ENCODE measurements at regions not wholly inside any gene's neighbourhood (a gene's known extent, or its start where the extent isn't known, plus 50 kb on each side); places are given as distances from the start of the nearest gene placed in this dataset.

DNA sequence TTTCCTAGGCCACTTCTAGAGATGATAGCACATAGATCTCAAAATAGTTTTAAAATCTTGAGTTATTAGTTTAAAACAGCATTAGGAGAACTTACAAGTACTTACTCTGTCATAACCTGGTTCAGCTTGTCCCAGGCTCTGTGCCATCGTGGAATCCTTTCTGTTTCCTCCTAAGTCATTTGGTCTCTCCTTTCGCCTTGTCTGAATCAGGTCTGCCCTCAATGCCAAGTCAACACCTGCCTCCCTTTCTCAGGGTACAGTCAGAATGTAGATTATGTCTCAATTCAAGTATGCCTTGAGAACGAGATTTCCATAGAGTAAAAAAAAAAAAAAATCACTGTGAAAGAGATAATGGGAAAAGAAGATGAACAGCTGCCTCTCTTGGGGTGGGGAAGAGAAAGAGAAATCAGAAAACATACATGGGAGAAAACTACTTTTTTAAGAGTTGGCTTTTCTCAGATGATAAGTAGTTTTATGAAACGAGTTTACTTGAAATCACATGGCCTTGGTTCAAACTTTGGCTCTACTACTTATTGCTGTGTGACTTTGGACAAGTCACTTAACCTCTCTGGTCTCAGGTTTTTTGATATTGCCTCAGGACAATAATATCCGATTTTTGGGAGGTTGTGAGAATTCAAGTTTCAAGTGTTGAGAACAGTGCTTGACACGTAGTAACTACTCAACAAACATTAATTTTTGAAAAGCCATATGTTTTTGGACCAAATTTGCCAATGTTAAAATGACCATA lies 219.8 kb downstream of the SQOR start:
- no peak for DNase-seq
- peaks cover 0 to 5% (median 0%) of the 10 kb centered on the region in 5 experiments for H3K9me3 ChIP-seq (ENCODE audit: control extremely low read depth in 1 of 5, control insufficient read depth in 4 of 5, insufficient read depth in 2 of 5, low read depth in 1 of 5, low read length in 4 of 5)
- ChIA-PET POLR2A (no interaction called here), CTCF (no interaction called here)
- H3K27me3 ChIP-seq (replicated peaks in 2 of 5; ENCODE audit: control insufficient read depth in 4 of 5, insufficient read depth in 5 of 5, low read length in 4 of 5), result no peaks in the 10 kb centered on the region
- 93% methylated on average over 4 of the region's 6 CpGs for whole genome bisulfite sequencing (ENCODE audit: insufficient coverage)
- H3K27ac ChIP-seq (ENCODE audit: insufficient read depth in 1 of 2, low read depth in 1 of 2, low read length in 2 of 2, poor library complexity in 1 of 2, severe bottlenecking in 2 of 2), result no peak overlapping the region
- H3K4me1 ChIP-seq (ENCODE audit: control extremely low read depth in 1 of 4, control insufficient read depth in 4 of 4, insufficient read depth in 4 of 4, low read length in 3 of 4), result no peaks in the 10 kb centered on the region
- H3K36me3 ChIP-seq (ENCODE audit: control insufficient read depth in 4 of 4, insufficient read depth in 4 of 4, low read length in 3 of 4), result no peaks in the 10 kb centered on the region
- no peak overlapping the region for H3K4me3 ChIP-seq (ENCODE audit: control insufficient read depth in 1 of 7, extremely low read depth in 1 of 7, insufficient read depth in 4 of 7, low read depth in 2 of 7, low read length in 6 of 7)

- WGBS (ENCODE audit: insufficient coverage), result 60% methylated on average over 3 of the region's 4 CpGs
- Histone ChIP-seq H3K27ac (ENCODE audit: insufficient read depth in 1 of 2, low read depth in 1 of 2, low read length in 2 of 2, poor library complexity in 1 of 2, severe bottlenecking in 2 of 2) (no peak overlapping the region), H3K4me3 (ENCODE audit: control insufficient read depth in 1 of 7, extremely low read depth in 1 of 7, insufficient read depth in 4 of 7, low read depth in 2 of 7, low read length in 6 of 7) (no peak overlapping the region), H3K27me3 (replicated peaks in 2 of 5; ENCODE audit: control insufficient read depth in 4 of 5, insufficient read depth in 5 of 5, low read length in 4 of 5) (no peaks in the 10 kb centered on the region), H3K9me3 (ENCODE audit: control extremely low read depth in 1 of 5, control insufficient read depth in 4 of 5, insufficient read depth in 2 of 5, low read depth in 1 of 5, low read length in 4 of 5) (peaks cover 0 to 3% (median 0%) of the 10 kb centered on the region in 5 experiments), H3K36me3 (ENCODE audit: control insufficient read depth in 4 of 4, insufficient read depth in 4 of 4, low read length in 3 of 4) (no peaks in the 10 kb centered on the region), H3K4me1 (ENCODE audit: control extremely low read depth in 1 of 4, control insufficient read depth in 4 of 4, insufficient read depth in 4 of 4, low read length in 3 of 4) (no peaks in the 10 kb centered on the region)
- no peak for DNase-seq
- CTCF ChIA-PET, result no interaction called here
- POLR2A ChIA-PET, result no interaction called here
Measured at GRCh38 chr15:45855210-45855906, 220.5 kb downstream of the SQOR start.

GRCh38 chr15:45855907-45856579 lies 221.2 kb downstream of the SQOR start:
- Histone ChIP-seq H3K9me3 (ENCODE audit: control extremely low read depth in 1 of 5, control insufficient read depth in 4 of 5, insufficient read depth in 2 of 5, low read depth in 1 of 5, low read length in 4 of 5) (peaks cover 0 to 2% (median 0%) of the 10 kb centered on the region in 5 experiments), H3K4me3 (ENCODE audit: control insufficient read depth in 1 of 7, extremely low read depth in 1 of 7, insufficient read depth in 4 of 7, low read depth in 2 of 7, low read length in 6 of 7) (no peak overlapping the region), H3K27ac (ENCODE audit: insufficient read depth in 1 of 2, low read depth in 1 of 2, low read length in 2 of 2, poor library complexity in 1 of 2, severe bottlenecking in 2 of 2) (no peak overlapping the region), H3K27me3 (replicated peaks in 2 of 5; ENCODE audit: control insufficient read depth in 4 of 5, insufficient read depth in 5 of 5, low read length in 4 of 5) (no peaks in the 10 kb centered on the region), H3K36me3 (ENCODE audit: control insufficient read depth in 4 of 4, insufficient read depth in 4 of 4, low read length in 3 of 4) (no peaks in the 10 kb centered on the region), H3K4me1 (ENCODE audit: control extremely low read depth in 1 of 4, control insufficient read depth in 4 of 4, insufficient read depth in 4 of 4, low read length in 3 of 4) (no peaks in the 10 kb centered on the region)
- WGBS (ENCODE audit: insufficient coverage), result 100% methylated on average over 3 of the region's 4 CpGs
- ChIA-PET POLR2A (no interaction called here), CTCF (no interaction called here)
- DNase-seq, result no peak

DNA sequence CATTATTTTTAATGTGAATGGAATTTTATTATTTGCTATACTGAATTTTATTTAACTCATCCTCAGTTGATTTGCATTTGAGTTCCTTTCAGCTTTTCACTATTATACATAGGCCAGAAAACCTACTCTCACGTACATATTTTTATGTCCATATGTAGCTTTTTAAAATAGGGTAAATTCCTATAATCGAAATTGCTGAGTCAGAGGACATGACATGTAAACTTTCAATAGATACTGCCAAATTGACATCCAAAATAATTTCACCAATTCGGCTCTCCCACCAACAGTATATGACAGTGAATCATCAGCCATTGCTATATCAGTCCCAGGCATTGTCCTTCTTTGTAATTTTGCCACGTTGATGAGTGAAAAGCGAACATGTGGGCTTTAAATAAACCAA lies 222.5 kb downstream of the SQOR start:
- 89% methylated on average over 4 of the region's 5 CpGs for WGBS (ENCODE audit: insufficient coverage)
- ChIA-PET POLR2A (no interaction called here), CTCF (no interaction called here)
- no peaks in the 10 kb centered on the region for H3K27me3 ChIP-seq (replicated peaks in 2 of 5; ENCODE audit: control insufficient read depth in 4 of 5, insufficient read depth in 5 of 5, low read length in 4 of 5)
- H3K27ac ChIP-seq (ENCODE audit: insufficient read depth in 1 of 2, low read depth in 1 of 2, low read length in 2 of 2, poor library complexity in 1 of 2, severe bottlenecking in 2 of 2), result no peak overlapping the region
- H3K9me3 ChIP-seq (ENCODE audit: control extremely low read depth in 1 of 5, control insufficient read depth in 4 of 5, insufficient read depth in 2 of 5, low read depth in 1 of 5, low read length in 4 of 5), result peaks cover 0 to 2% (median 0%) of the 10 kb centered on the region in 5 experiments
- H3K36me3 ChIP-seq (ENCODE audit: control insufficient read depth in 4 of 4, insufficient read depth in 4 of 4, low read length in 3 of 4), result no peaks in the 10 kb centered on the region
- DNase-seq, result no peak
- no peaks in the 10 kb centered on the region for H3K4me1 ChIP-seq (ENCODE audit: control extremely low read depth in 1 of 4, control insufficient read depth in 4 of 4, insufficient read depth in 4 of 4, low read length in 3 of 4)
- H3K4me3 ChIP-seq (ENCODE audit: control insufficient read depth in 1 of 7, extremely low read depth in 1 of 7, insufficient read depth in 4 of 7, low read depth in 2 of 7, low read length in 6 of 7), result no peak overlapping the region

- no peaks in the 10 kb centered on the region for H3K4me1 ChIP-seq (ENCODE audit: control extremely low read depth in 1 of 4, control insufficient read depth in 4 of 4, insufficient read depth in 4 of 4, low read length in 3 of 4)
- whole genome bisulfite sequencing (ENCODE audit: insufficient coverage), result 92% methylated on average over 3 of the region's 3 CpGs
- DNase-seq, result no peak
- H3K9me3 ChIP-seq (ENCODE audit: control extremely low read depth in 1 of 5, control insufficient read depth in 4 of 5, insufficient read depth in 2 of 5, low read depth in 1 of 5, low read length in 4 of 5), result peaks cover 0 to under 1% (median 0%) of the 10 kb centered on the region in 5 experiments
- H3K27ac ChIP-seq (ENCODE audit: insufficient read depth in 1 of 2, low read depth in 1 of 2, low read length in 2 of 2, poor library complexity in 1 of 2, severe bottlenecking in 2 of 2), result no peak overlapping the region
- no peaks in the 10 kb centered on the region for H3K27me3 ChIP-seq (replicated peaks in 2 of 5; ENCODE audit: control insufficient read depth in 4 of 5, insufficient read depth in 5 of 5, low read length in 4 of 5)
- CTCF ChIA-PET, result no interaction called here
- no peaks in the 10 kb centered on the region for H3K36me3 ChIP-seq (ENCODE audit: control insufficient read depth in 4 of 4, insufficient read depth in 4 of 4, low read length in 3 of 4)
- POLR2A ChIA-PET, result no interaction called here
- no peak overlapping the region for H3K4me3 ChIP-seq (ENCODE audit: control insufficient read depth in 1 of 7, extremely low read depth in 1 of 7, insufficient read depth in 4 of 7, low read depth in 2 of 7, low read length in 6 of 7)
Measured at GRCh38 chr15:45858491-45858890, 223.7 kb downstream of the SQOR start.

DNA sequence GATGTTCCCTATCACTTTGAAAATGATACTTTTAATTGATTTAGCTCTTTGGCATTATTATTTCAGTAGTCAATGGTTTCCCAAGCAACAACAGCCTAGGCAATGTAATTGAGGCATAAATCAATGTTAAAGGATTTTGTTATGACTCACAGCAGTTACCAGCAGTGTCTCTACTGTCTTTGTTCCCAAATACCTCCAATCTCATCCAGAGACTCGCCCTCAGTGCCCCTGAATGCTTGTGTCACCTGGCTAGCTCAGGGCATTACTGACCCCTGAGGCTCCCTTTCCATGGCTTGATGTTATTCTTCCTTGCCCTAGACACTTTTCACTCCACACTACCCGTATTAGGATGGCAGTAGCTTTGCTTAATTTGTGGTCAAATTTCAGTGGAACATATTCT lies 227.2 kb downstream of the SQOR start:
- Histone ChIP-seq H3K9me3 (ENCODE audit: control extremely low read depth in 1 of 5, control insufficient read depth in 4 of 5, insufficient read depth in 2 of 5, low read depth in 1 of 5, low read length in 4 of 5) (no peaks in the 10 kb centered on the region), H3K36me3 (ENCODE audit: control insufficient read depth in 4 of 4, insufficient read depth in 4 of 4, low read length in 3 of 4) (no peaks in the 10 kb centered on the region), H3K27ac (ENCODE audit: insufficient read depth in 1 of 2, low read depth in 1 of 2, low read length in 2 of 2, poor library complexity in 1 of 2, severe bottlenecking in 2 of 2) (no peak overlapping the region), H3K4me3 (ENCODE audit: control insufficient read depth in 1 of 7, extremely low read depth in 1 of 7, insufficient read depth in 4 of 7, low read depth in 2 of 7, low read length in 6 of 7) (no peak overlapping the region), H3K4me1 (ENCODE audit: control extremely low read depth in 1 of 4, control insufficient read depth in 4 of 4, insufficient read depth in 4 of 4, low read length in 3 of 4) (no peaks in the 10 kb centered on the region), H3K27me3 (replicated peaks in 2 of 5; ENCODE audit: control insufficient read depth in 4 of 5, insufficient read depth in 5 of 5, low read length in 4 of 5) (no peaks in the 10 kb centered on the region)
- no peak for DNase-seq
- CTCF ChIA-PET, result no interaction called here
- POLR2A ChIA-PET, result no interaction called here
- 82% methylated on average over 2 of the region's 2 CpGs for WGBS (ENCODE audit: insufficient coverage)

All from common myeloid progenitor, CD34-positive (primary cell).